Naive thymus-derived CD8-positive, alpha-beta T cell (primary cell): ENCODE measurements at regions not wholly inside any gene's neighbourhood (a gene's known extent, or its start where the extent isn't known, plus 50 kb on each side); places are given as distances from the start of the nearest gene placed in this dataset.

Experiments used
- ATAC-seq, 2 donors: fragments of 150-1000 bp; cut with Tn5 transposase in 1 of 2; sonication (Bioruptor Pico), chemical (Tn5 transposase) in 1 of 2; 1 replicate in 1 of 2; 2 replicates in 1 of 2; pipeline ENCODE4 v1.10.0; 2021; ENCODE audit warnings: mild to moderate bottlenecking in 2 of 2, moderate library complexity in 2 of 2
- POLR2A ChIA-PET: fragments of 350-600 bp; sonication (Branson Sonifier 250); formaldehyde crosslinking; loops from one replicate; lab custom pipeline; 2021; ENCODE audit warnings: antibody characterized with exemption; lab: Charles Lee
- DNase-seq, 10 donors: peaks; one replicate each; pipeline versions ENCODE4 v3.0.0 to v3.0.0-alpha.2; 2020 to 2022
- H3K27ac Mint-ChIP-seq, 10 donors: one replicate each; pipeline ENCODE4 v1.8.0; 2020 to 2022; ENCODE audit warnings: mild to moderate bottlenecking in 10 of 10, mixed read lengths in 10 of 10, moderate library complexity in 4 of 10, inconsistent platforms in 1 of 10
- H3K27me3 Mint-ChIP-seq, 5 donors: one replicate each; pipeline ENCODE4 v1.8.0; 2021 to 2022; ENCODE audit warnings: mixed read lengths in 5 of 5
- H3K36me3 Mint-ChIP-seq, 3 donors: one replicate each; pipeline ENCODE4 v1.8.0; 2020 to 2022; ENCODE audit warnings: mixed read lengths in 3 of 3, mild to moderate bottlenecking in 2 of 3, inconsistent platforms in 1 of 3
- H3K4me1 Mint-ChIP-seq, 4 donors: one replicate each; pipeline ENCODE4 v1.8.0; 2021 to 2022; ENCODE audit warnings: mixed read lengths in 4 of 4
- H3K4me3 Mint-ChIP-seq, 10 donors: one replicate each; pipeline ENCODE4 v1.8.0; 2020 to 2022; ENCODE audit warnings: mild to moderate bottlenecking in 10 of 10, mixed read lengths in 10 of 10, moderate library complexity in 6 of 10, inconsistent platforms in 1 of 10
- H3K9me3 Mint-ChIP-seq, 9 donors: one replicate each; pipeline ENCODE4 v1.8.0; 2020 to 2022; ENCODE audit warnings: mixed read lengths in 9 of 9, mild to moderate bottlenecking in 3 of 9, inconsistent platforms in 1 of 9, moderate library complexity in 1 of 9

- peaks cover 0 to 10% (median under 1%) of the 10 kb centered on the region in 4 donors for H3K4me1 Mint-ChIP-seq
- no peak overlapping the region for H3K4me3 Mint-ChIP-seq
- no peaks in the 10 kb centered on the region for H3K27me3 Mint-ChIP-seq
- no peak for ATAC-seq
- H3K36me3 Mint-ChIP-seq: peaks cover 0 to 5% (median 0%) of the 10 kb centered on the region in 3 donors
- POLR2A ChIA-PET: no interaction called here
- no peak overlapping the region for H3K27ac Mint-ChIP-seq
- no peak for DNase-seq
- H3K9me3 Mint-ChIP-seq: peaks cover 0 to 5% (median 0%) of the 10 kb centered on the region in 9 donors
Observed at GRCh38 chr14:97866664-97867063, 1069.5 kb downstream of the VRK1 start.

GRCh38 chr14:97873291-97873690 lies 1076.1 kb downstream of the VRK1 start:
- no peak for ATAC-seq
- POLR2A ChIA-PET: interaction anchor here (0.5 to 0.6 kb wide), 2 partner anchors 32 to 595 kb away, joined by 4 read pairs; no protein-coding TSS in a partner anchor
- no peaks in the 10 kb centered on the region for H3K36me3 Mint-ChIP-seq
- peak overlapping the region in 1 of 10 donors; percentile 48 for H3K4me3 Mint-ChIP-seq
- DNase-seq: no peak
- H3K4me1 Mint-ChIP-seq: peaks cover 22 to 49% (median 34%) of the 10 kb centered on the region in 4 donors
- H3K27ac Mint-ChIP-seq: peak overlapping the region in 2 of 10 donors; percentile 9 to 64
- no peaks in the 10 kb centered on the region for H3K9me3 Mint-ChIP-seq
- H3K27me3 Mint-ChIP-seq: no peaks in the 10 kb centered on the region

- Mint-ChIP-seq H3K27me3 (no peaks in the 10 kb centered on the region), H3K4me3 (peak overlapping the region; percentile 5 to 81 (median 64)), H3K9me3 (no peaks in the 10 kb centered on the region), H3K36me3 (peaks cover 0 to 3% (median 0%) of the 10 kb centered on the region in 3 donors), H3K4me1 (peaks cover 32 to 59% (median 45%) of the 10 kb centered on the region in 4 donors), H3K27ac (peak overlapping the region in 8 of 10 donors; percentile 11 to 89 (median 62))
- ATAC-seq (peak; percentile 34 to 56), DNase-seq (peak in 2 of 10 donors; percentile 25 to 32)
- POLR2A ChIA-PET: interaction anchor here (0.7 to 1.2 kb wide), 4 partner anchors 9 to 104 kb away, joined by 3 to 4 read pairs (median 3); no protein-coding TSS in a partner anchor
Observed at GRCh38 chr14:97874394-97874793, 1077.2 kb downstream of the VRK1 start.

DNA sequence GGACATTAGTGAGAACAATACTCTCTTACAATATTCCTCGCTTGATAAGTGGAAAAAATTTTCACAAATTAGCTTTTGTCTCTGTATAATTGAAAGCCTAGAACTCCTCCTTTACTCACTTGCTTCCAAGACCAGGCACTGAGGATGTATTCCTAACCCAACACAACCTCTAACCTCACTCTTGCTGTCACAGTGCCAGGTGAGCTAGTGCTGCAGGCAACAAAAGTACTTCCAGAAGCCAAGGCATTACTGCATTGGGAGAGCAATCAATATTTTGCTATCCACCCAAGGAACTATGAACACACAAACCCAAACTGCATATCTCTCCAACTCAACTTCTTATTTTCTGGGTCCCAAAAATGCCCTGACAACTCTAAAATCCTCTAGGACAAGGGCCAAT lies 1081.0 kb downstream of the VRK1 start:
- H3K4me3 Mint-ChIP-seq: peak overlapping the region in 5 of 10 donors; percentile 9 to 64 (median 36)
- peaks cover 38 to 71% (median 58%) of the 10 kb centered on the region in 4 donors for H3K4me1 Mint-ChIP-seq

GRCh38 chr14:97878727-97879126 lies 1081.5 kb downstream of the VRK1 start:
- Mint-ChIP-seq H3K4me3 (peak overlapping the region in 9 of 10 donors; percentile 2 to 71 (median 38)), H3K9me3 (peaks cover 0 to 1% (median 0%) of the 10 kb centered on the region in 9 donors), H3K4me1 (peaks cover 36 to 67% (median 53%) of the 10 kb centered on the region in 4 donors), H3K27me3 (no peaks in the 10 kb centered on the region), H3K36me3 (peaks cover 0 to 4% (median 0%) of the 10 kb centered on the region in 3 donors), H3K27ac (peak overlapping the region; percentile 80 to 98 (median 93))
- peak in 9 of 10 donors; percentile 2 to 78 (median 45) for DNase-seq
- ATAC-seq: peak; percentile 88 to 94
- POLR2A ChIA-PET: interaction anchor here (0.5 to 1.6 kb wide), 11 partner anchors 12 to 1388 kb away, joined by 3 to 7 read pairs (median 4); no protein-coding TSS in a partner anchor

More for the DNA sequence above, 1081.0 kb downstream of the VRK1 start:
- no peak for DNase-seq
- Mint-ChIP-seq H3K27ac (peak overlapping the region; percentile 80 to 98 (median 93)), H3K36me3 (peaks cover 0 to 4% (median 0%) of the 10 kb centered on the region in 3 donors), H3K9me3 (peaks cover 0 to 1% (median 0%) of the 10 kb centered on the region in 9 donors), H3K27me3 (no peaks in the 10 kb centered on the region)
- POLR2A ChIA-PET: interaction anchor here (0.5 to 1.6 kb wide), 8 partner anchors 13 to 1388 kb away, joined by 3 to 6 read pairs (median 4); no protein-coding TSS in a partner anchor
- no peak for ATAC-seq

GRCh38 chr14:97887690-97888089 lies 1090.5 kb downstream of the VRK1 start:
- no peak for ATAC-seq
- H3K27ac Mint-ChIP-seq: peak overlapping the region in 1 of 10 donors; percentile 54

GRCh38 chr14:97888331-97888730 lies 1091.1 kb downstream of the VRK1 start:
- no peak overlapping the region for H3K27ac Mint-ChIP-seq
- no peak for ATAC-seq
- H3K27me3 Mint-ChIP-seq: no peaks in the 10 kb centered on the region
- H3K4me3 Mint-ChIP-seq: no peak overlapping the region
- H3K36me3 Mint-ChIP-seq: no peaks in the 10 kb centered on the region
- no peak for DNase-seq
- H3K9me3 Mint-ChIP-seq: peaks cover 0 to 4% (median 0%) of the 10 kb centered on the region in 9 donors
- POLR2A ChIA-PET: no interaction called here
- peaks cover 0 to 7% (median 7%) of the 10 kb centered on the region in 4 donors for H3K4me1 Mint-ChIP-seq

More at GRCh38 chr14:97887690-97888089, 1090.5 kb downstream of the VRK1 start:
- no peak for DNase-seq
- peaks cover 0 to 9% (median 7%) of the 10 kb centered on the region in 4 donors for H3K4me1 Mint-ChIP-seq
- no peak overlapping the region for H3K4me3 Mint-ChIP-seq
- H3K27me3 Mint-ChIP-seq: no peaks in the 10 kb centered on the region
- H3K9me3 Mint-ChIP-seq: peaks cover 0 to 4% (median 0%) of the 10 kb centered on the region in 9 donors
- POLR2A ChIA-PET: no interaction called here
- no peaks in the 10 kb centered on the region for H3K36me3 Mint-ChIP-seq

DNA sequence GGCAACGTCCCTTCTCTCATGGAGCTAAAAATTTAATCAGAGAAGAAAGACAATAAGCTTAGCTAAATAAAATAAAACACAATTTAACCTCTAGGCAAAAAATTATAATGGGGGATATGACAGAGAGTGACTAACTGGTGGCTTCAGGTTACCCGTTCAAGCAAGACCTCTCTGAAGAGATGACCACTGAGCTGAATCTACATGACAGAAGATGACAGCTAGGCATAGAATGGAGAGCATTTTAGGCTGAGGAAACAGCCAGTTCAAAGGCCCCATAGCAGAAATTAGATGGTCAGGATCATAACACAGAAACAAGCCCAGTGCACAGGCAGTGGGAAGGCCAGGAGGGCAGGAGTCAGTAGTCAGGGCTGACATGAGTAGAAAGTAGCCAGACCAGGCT lies 1094.3 kb downstream of the VRK1 start:
- no peak overlapping the region for H3K4me3 Mint-ChIP-seq
- H3K9me3 Mint-ChIP-seq: peaks cover 0 to 5% (median 0%) of the 10 kb centered on the region in 9 donors
- peaks cover 0 to 7% (median 2%) of the 10 kb centered on the region in 4 donors for H3K4me1 Mint-ChIP-seq
- no peaks in the 10 kb centered on the region for H3K27me3 Mint-ChIP-seq
- H3K27ac Mint-ChIP-seq: peak overlapping the region in 2 of 10 donors; percentile 5 to 30
- POLR2A ChIA-PET: interaction anchor here (1.4 to 1.9 kb wide), 2 partner anchors 13 kb away, joined by 3 to 6 read pairs; no protein-coding TSS in a partner anchor
- H3K36me3 Mint-ChIP-seq: no peaks in the 10 kb centered on the region
- DNase-seq: no peak
- no peak for ATAC-seq

DNA sequence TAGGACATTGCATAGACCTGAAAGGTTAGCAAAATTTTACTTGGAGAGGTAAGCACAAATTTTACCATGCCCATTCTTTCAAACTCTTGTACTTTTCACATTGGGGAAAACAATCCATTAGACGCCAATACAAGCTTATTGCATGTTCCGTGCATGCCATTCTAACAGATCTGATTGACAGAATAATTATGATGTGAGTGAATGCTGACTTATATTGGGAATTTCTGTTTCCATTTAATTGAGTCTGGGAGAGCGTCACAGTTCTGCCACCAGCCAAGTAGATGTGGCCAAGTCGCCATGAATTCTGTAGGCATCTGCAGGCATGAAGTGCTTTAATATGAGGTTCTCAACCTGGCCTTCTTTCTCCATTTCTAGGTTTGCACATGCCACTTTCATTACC lies 1097.4 kb downstream of the VRK1 start:
- Mint-ChIP-seq H3K4me3 (no peak overlapping the region), H3K9me3 (peaks cover 0 to 5% (median 0%) of the 10 kb centered on the region in 9 donors), H3K36me3 (peaks cover 0 to 3% (median 0%) of the 10 kb centered on the region in 3 donors), H3K27ac (no peak overlapping the region), H3K4me1 (peaks cover 0 to 7% (median under 1%) of the 10 kb centered on the region in 4 donors), H3K27me3 (no peaks in the 10 kb centered on the region)
- POLR2A ChIA-PET: no interaction called here
- ATAC-seq: no peak
- no peak for DNase-seq

- DNase-seq (no peak), ATAC-seq (peak in 1 of 2 donors; percentile 33)
- Mint-ChIP-seq H3K27ac (peak overlapping the region in 5 of 10 donors; percentile 21 to 36 (median 26)), H3K27me3 (no peaks in the 10 kb centered on the region), H3K36me3 (peaks cover 0 to 3% (median 0%) of the 10 kb centered on the region in 3 donors), H3K4me1 (peaks cover 0 to 10% (median 5%) of the 10 kb centered on the region in 4 donors), H3K9me3 (peaks cover 0 to 3% (median 0%) of the 10 kb centered on the region in 9 donors), H3K4me3 (no peak overlapping the region)
- POLR2A ChIA-PET: interaction anchor here (0.9 kb wide), 1 partner anchor 10 kb away, joined by 3 read pairs; no protein-coding TSS in a partner anchor
Observed at GRCh38 chr14:97900196-97900854, 1103.1 kb downstream of the VRK1 start.

DNA sequence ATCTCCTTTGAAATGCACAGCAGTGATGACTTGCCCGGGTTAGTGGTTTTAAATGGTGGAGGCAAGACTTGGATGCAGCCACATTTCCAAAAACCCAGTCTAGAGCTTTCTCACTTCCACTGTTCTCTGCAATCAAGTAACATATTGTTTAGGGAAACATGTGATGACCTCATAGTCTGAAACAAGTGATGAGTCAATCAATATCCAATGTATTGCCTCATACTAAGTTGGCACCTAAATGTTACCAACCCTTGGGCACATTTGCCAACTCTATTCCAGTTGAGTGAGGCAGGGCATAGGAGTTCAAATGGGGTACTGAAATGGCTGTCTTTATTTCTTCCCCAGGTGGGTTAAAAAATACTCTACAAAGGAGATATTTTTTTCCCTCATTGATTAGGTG lies 1105.4 kb downstream of the VRK1 start:
- Mint-ChIP-seq H3K9me3 (peaks cover 0 to 3% (median 0%) of the 10 kb centered on the region in 9 donors), H3K4me3 (no peak overlapping the region), H3K36me3 (peaks cover 0 to 3% (median under 1%) of the 10 kb centered on the region in 3 donors), H3K27me3 (no peaks in the 10 kb centered on the region), H3K4me1 (peaks cover 0 to 10% (median 5%) of the 10 kb centered on the region in 4 donors), H3K27ac (no peak overlapping the region)
- ATAC-seq: no peak
- no peak for DNase-seq
- POLR2A ChIA-PET: no interaction called here

- peaks cover 0 to 10% (median 5%) of the 10 kb centered on the region in 4 donors for H3K4me1 Mint-ChIP-seq
- POLR2A ChIA-PET: no interaction called here
- H3K4me3 Mint-ChIP-seq: no peak overlapping the region
- peaks cover 0 to 1% (median 0%) of the 10 kb centered on the region in 5 donors for H3K27me3 Mint-ChIP-seq
- ATAC-seq (no peak), DNase-seq (no peak)
- H3K36me3 Mint-ChIP-seq: peaks cover 0 to 11% (median 9%) of the 10 kb centered on the region in 3 donors
- no peak overlapping the region for H3K27ac Mint-ChIP-seq
- peaks cover 4 to 12% (median 7%) of the 10 kb centered on the region in 9 donors for H3K9me3 Mint-ChIP-seq
Observed at GRCh38 chr14:97903821-97904220, 1106.6 kb downstream of the VRK1 start.
